GM18508 (cell line): ENCODE measurements at regions not wholly inside any gene's neighbourhood (a gene's known extent, or its start where the extent isn't known, plus 50 kb on each side); places are given as distances from the start of the nearest gene placed in this dataset.

Experiments used
- ATAC-seq: cut with Tn5 transposase; IDR thresholded peaks from one replicate; pipeline ENCODE4 v1.9.1; 2021; ENCODE audit warnings: moderate number of reproducible peaks; ENCODE audit not compliant: insufficient read depth, unreplicated experiment

DNA sequence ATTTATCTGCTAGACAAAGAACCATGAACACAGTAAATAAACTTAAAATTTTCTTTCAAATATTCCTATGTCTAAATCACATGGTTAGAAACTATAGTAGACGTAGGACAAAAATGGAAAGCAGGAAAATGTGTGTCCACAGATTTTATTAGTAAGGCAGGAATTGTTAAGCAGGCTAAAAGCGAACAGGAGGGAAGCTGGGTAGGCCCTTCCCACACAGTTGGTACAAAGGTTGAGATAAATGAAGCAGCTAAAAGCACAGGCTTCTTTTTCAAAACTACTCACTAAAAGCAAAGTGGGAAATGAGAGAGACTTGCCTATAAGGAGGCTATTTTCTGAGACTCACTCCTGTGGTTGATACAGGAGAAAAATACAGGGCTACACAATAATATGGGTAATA lies 108.1 kb upstream of the PABPC4L start:
- no peak for ATAC-seq

DNA sequence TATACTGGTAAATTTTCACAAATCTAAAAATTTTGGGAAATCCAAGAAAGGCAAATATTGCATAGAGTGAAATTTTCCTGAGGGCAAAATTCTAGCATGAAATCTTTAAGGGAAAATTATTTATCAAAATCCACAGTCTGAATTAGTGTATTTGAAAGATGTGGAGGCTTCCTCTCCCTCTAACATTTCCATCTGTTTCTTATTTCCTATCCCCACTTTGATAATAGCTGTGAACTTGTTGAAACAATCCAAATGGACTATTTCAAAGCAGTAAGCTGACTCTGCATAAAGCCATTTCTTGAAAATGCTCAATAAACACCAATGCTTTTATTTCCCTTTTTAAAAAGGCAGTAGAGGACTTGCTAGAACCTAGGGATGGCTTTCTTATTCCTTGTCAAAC lies 107.3 kb upstream of the PABPC4L start:
- no peak for ATAC-seq

DNA sequence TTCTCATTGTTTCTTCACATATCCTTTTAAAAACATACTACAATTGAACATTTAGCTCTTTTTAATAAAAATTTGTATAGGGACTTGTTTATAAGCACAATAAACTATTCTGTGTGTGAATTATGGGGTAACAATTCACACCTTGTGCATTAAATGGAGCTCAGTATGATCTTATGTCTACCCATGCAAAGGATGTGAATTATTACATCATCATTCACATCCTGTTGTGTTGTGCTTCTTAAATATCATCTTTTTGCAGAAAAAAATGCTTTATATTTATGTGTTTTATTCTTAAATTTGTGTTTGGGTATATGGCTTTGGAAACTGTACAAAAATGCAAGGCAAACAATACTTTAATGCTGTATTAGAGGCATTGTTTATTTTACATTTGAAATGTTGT lies 96.7 kb upstream of the PABPC4L start:
- ATAC-seq: no peak

DNA sequence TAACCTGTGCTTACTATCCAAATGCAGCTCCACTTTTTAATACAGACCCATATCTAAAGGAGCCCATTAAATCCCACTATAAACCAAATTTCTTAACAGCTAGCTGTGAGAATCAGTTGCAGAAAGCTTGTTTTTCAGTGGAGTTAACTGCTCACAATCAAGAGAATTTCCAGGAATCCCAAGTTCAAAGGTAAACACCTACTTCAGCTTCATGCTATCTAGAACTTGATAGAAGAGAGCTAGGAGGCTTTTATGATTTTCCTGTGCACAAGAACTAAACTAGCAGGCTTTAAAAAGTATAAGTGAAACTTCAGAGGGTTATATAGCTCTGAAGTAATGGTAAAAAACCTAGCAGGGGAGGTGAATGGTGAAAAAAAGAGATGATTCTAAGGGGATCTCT lies 96.2 kb upstream of the PABPC4L start:
- ATAC-seq: no peak

DNA sequence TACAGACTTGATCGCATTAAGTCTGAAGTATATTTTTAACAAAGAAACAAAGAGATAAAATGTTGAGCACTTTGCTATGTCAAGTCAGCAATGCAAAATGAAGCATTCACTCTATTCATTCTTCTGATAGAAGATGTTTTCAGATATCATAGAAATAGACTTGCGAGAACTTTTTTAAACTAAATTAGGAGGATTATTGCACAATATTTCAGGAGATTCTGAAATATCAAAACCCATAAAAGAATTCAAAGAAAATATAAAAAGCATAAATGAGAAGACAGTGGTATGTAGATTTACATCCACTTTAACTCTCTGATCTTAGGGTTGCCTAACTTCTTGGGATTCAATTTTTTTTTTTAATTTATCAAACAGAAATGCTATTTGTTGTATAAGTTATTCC lies 81.1 kb upstream of the PABPC4L start:
- ATAC-seq: no peak

DNA sequence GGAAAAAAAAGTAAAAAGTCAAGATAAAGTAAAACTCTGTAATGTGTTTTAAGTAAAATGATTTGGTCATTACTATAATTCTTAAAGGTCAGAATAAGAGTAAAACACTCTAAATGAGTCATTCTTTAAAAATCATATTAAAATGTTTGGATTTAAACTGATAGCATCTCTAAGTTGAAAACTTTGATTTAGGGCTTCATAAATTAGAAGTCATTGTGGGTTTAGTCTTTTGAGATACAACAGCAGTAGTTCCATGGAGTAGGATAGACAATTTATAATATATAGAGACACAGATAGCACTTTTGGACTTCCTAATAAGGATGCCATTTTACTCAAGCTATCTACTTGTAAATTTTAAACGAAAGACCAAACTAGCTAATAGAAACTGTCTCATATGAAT lies 77.1 kb upstream of the PABPC4L start:
- ATAC-seq: no peak

DNA sequence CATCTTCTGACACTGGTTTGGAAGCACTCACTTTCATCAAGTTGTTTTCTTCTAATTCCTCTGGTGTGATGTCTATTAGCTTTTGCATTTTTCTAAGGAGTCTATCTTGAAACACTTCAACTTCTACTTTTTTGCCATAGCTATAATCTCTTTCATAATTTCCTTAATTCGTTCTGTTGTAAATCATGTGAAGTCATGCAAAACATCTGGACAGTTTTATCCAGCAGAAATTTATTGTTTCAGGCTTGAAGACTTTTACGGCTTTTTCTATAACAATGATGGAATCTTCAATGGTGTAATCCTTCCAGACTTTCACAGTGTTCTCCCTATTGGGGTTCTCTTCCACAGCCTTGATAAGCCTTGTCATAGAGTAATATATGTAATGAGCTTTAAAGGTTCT lies 74.9 kb upstream of the PABPC4L start:
- no peak for ATAC-seq

DNA sequence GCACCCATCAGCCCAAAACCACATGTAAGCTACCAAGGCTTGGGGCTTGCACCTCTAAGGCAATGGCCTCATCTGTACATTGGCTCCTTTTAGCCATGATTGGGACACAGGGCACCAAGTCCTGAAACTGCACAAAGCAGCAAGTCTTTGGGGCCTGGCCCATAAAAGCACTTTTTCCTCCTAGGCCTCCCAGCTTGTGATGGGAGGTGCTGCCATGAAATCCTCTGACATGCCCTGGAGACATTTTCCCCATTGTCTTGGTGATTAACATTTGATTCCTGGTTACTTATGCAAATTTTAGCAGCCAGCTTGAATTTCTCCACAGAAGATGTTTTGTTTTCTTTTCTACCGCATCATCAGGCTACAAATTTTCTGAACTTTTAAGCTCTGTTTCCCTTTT lies 58.5 kb upstream of the PABPC4L start:
- no peak for ATAC-seq
